SK-N-SH treated with all-trans-retinoic acid at 6 μM for 48 hours (cell line): ENCODE measurements at regions not wholly inside any gene's neighbourhood (a gene's known extent, or its start where the extent isn't known, plus 50 kb on each side); places are given as distances from the start of the nearest gene placed in this dataset.

Experiments
- ARNTL ChIP-seq: fragments of 450-650 bp; formaldehyde crosslinking; IDR thresholded peaks from 2 replicates; pipeline ENCODE4 v1.5.0; 2020; ENCODE audit warnings: low read depth, mild to moderate bottlenecking, moderate library complexity, borderline replicate concordance
- ESRRG ChIP-seq: fragments of 250-450 bp; sonication (Bioruptor Pico); IDR thresholded peaks from 2 replicates; pipeline ENCODE4 v1.6.1; 2021; ENCODE audit warnings: mild to moderate bottlenecking
- OSR1 ChIP-seq: fragments of 250-450 bp; sonication (Bioruptor Pico); IDR thresholded peaks from 2 replicates; pipeline ENCODE4 v1.8.0; 2022; ENCODE audit warnings: moderate library complexity, mild to moderate bottlenecking, inconsistent platforms
- RARB ChIP-seq: fragments of 250-450 bp; sonication (Bioruptor Pico); IDR thresholded peaks from 2 replicates; pipeline ENCODE4 v1.8.0; 2021; ENCODE audit warnings: mild to moderate bottlenecking, moderate library complexity
- ZFP3 ChIP-seq: fragments of 250-450 bp; sonication (Bioruptor Pico); IDR thresholded peaks from 2 replicates; pipeline ENCODE4 v1.5.0; 2020; ENCODE audit warnings: mild to moderate bottlenecking, moderate library complexity

- TF ChIP-seq ESRRG (CRISPR knock-in tag) (no peak), RARB (no peak), ZFP3 (no peak), ARNTL (CRISPR knock-in tag) (no peak), OSR1 (CRISPR knock-in tag) (no peak)
These were observed 418.7 kb downstream of the KCNJ2 start for GRCh38 chr17:70588003-70588402.
